CD14-positive monocyte (primary cell): ENCODE measurements at regions not wholly inside any gene's neighbourhood (a gene's known extent, or its start where the extent isn't known, plus 50 kb on each side); places are given as distances from the start of the nearest gene placed in this dataset.

Experiments
- DNase-seq, 3 donors: peaks; one replicate each; pipeline ENCODE4 v3.0.0-alpha.2; 2011 to 2022
- H2AFZ ChIP-seq: 2 replicates; pipeline ENCODE4 v1.6.0; 2012; ENCODE audit warnings: mild to moderate bottlenecking, low read depth, low read length, inconsistent platforms; ENCODE audit not compliant: insufficient read depth, poor library complexity, severe bottlenecking
- H3K27ac ChIP-seq, 2 donors: 1 replicate in 1 of 2; 2 replicates in 1 of 2; pipeline ENCODE4 v1.5.1; 2012 to 2013; ENCODE audit warnings: low read length in 2 of 2, control low read depth in 1 of 2, inconsistent platforms in 1 of 2, low read depth in 1 of 2, mild to moderate bottlenecking in 1 of 2
- H3K27me3 ChIP-seq, 2 donors: one replicate each; pipeline versions ENCODE4 v1.6.0 to v1.6.1; 2011 to 2013; ENCODE audit warnings: low read length in 2 of 2; ENCODE audit not compliant: control insufficient read depth in 2 of 2, insufficient read depth in 2 of 2
- H3K36me3 ChIP-seq, 2 donors: replicated peaks in 1 of 2; 1 replicate in 1 of 2; 2 replicates in 1 of 2; pipeline versions ENCODE4 v1.5.1 to v1.6.1; 2012 to 2013; ENCODE audit warnings: low read length in 2 of 2, control low read depth in 1 of 2, inconsistent platforms in 1 of 2, mild to moderate bottlenecking in 1 of 2; ENCODE audit not compliant: insufficient read depth in 2 of 2, control insufficient read depth in 1 of 2
- H3K4me1 ChIP-seq, 2 donors: 1 replicate in 1 of 2; 2 replicates in 1 of 2; pipeline versions ENCODE4 v1.5.1 to v1.6.1; 2012 to 2013; ENCODE audit warnings: low read length in 2 of 2, control low read depth in 1 of 2, inconsistent platforms in 1 of 2, mild to moderate bottlenecking in 1 of 2, moderate library complexity in 1 of 2; ENCODE audit not compliant: insufficient read depth in 2 of 2, control insufficient read depth in 1 of 2
- H3K4me2 ChIP-seq: replicated peaks from 2 replicates; pipeline ENCODE3; 2012; ENCODE audit warnings: low read length, moderate library complexity, mild to moderate bottlenecking; ENCODE audit not compliant: poor library complexity, severe bottlenecking; ENCODE audit errors: extremely low read depth
- H3K4me3 ChIP-seq, 3 experiments: fragments of 200-600 bp in 1 of 3; sonication (generic) in 1 of 3; replicated peaks in 1 of 3; 1 replicate in 2 of 3; 2 replicates in 1 of 3; pipeline ENCODE4 v1.5.1; 2011 to 2013; ENCODE audit warnings: low read length in 3 of 3, mild to moderate bottlenecking in 3 of 3, control low read depth in 2 of 3, low read depth in 2 of 3, inconsistent platforms in 1 of 3, moderate library complexity in 1 of 3
- H3K79me2 ChIP-seq: 2 replicates; pipeline ENCODE4 v1.6.0; 2012; ENCODE audit warnings: mild to moderate bottlenecking, control low read depth, inconsistent platforms, low read length, moderate library complexity; ENCODE audit not compliant: insufficient read depth
- H3K9ac ChIP-seq: 2 replicates; pipeline ENCODE4 v1.6.0; 2017; ENCODE audit warnings: low read length, mild to moderate bottlenecking; ENCODE audit not compliant: insufficient read depth, poor library complexity, severe bottlenecking
- H3K9me3 ChIP-seq, 2 donors: replicated peaks in 1 of 2; 1 replicate in 1 of 2; 2 replicates in 1 of 2; pipeline versions ENCODE4 v1.5.1 to v1.6.1; 2012 to 2013; ENCODE audit warnings: low read length in 2 of 2, control low read depth in 1 of 2; ENCODE audit not compliant: control insufficient read depth in 1 of 2, insufficient read depth in 1 of 2
- H4K20me1 ChIP-seq: 2 replicates; pipeline ENCODE4 v1.6.0; 2012; ENCODE audit warnings: mild to moderate bottlenecking, low read length, control low read depth, moderate library complexity; ENCODE audit not compliant: insufficient read depth
- H3K27ac Mint-ChIP-seq, 7 donors: one replicate each; pipeline ENCODE4 v1.8.0; 2020; ENCODE audit warnings: mild to moderate bottlenecking in 7 of 7, mixed read lengths in 7 of 7, moderate library complexity in 6 of 7, inconsistent platforms in 2 of 7
- H3K27me3 Mint-ChIP-seq, 3 donors: one replicate each; pipeline ENCODE4 v1.8.0; 2021 to 2022; ENCODE audit warnings: low read depth in 3 of 3, mild to moderate bottlenecking in 3 of 3, mixed read lengths in 3 of 3, moderate library complexity in 3 of 3, inconsistent platforms in 1 of 3
- H3K36me3 Mint-ChIP-seq, 2 donors: one replicate each; pipeline ENCODE4 v1.8.0; 2020; ENCODE audit warnings: mixed read lengths in 2 of 2, inconsistent platforms in 1 of 2, mild to moderate bottlenecking in 1 of 2
- H3K4me1 Mint-ChIP-seq: one replicate; pipeline ENCODE4 v1.8.0; 2020; ENCODE audit warnings: mild to moderate bottlenecking, mixed read lengths
- H3K4me3 Mint-ChIP-seq, 2 donors: one replicate each; pipeline ENCODE4 v1.8.0; 2020; ENCODE audit warnings: mild to moderate bottlenecking in 2 of 2, mixed read lengths in 2 of 2, moderate library complexity in 1 of 2
- H3K9me3 Mint-ChIP-seq, 7 donors: one replicate each; pipeline ENCODE4 v1.8.0; 2020 to 2022; ENCODE audit warnings: mixed read lengths in 7 of 7, mild to moderate bottlenecking in 6 of 7, moderate library complexity in 6 of 7, inconsistent platforms in 2 of 7
- CTCF ChIP-seq: fragments of 200-600 bp; IDR thresholded peaks from one replicate; pipeline ENCODE4 v1.8.0; 2022; ENCODE audit warnings: antibody characterized with exemption, mild to moderate bottlenecking
- WGBS: methylation state at CpG from one replicate; pipeline ENCODE4 v1.1.5; 2013; ENCODE audit warnings: missing lambda C conversion rate; ENCODE audit not compliant: insufficient coverage; 5-methylcytosine and 5-hydroxymethylcytosine counted together
- intact Hi-C, 2 donors: fragments of 100-400 bp; cut with micrococcal nuclease; formaldehyde crosslinking; loops; one replicate each; pipeline versions ENCODE4 v1.15.0 to v1.15.1; 2023

- no peak overlapping the region for H2AFZ ChIP-seq
- intact Hi-C loops, result loop anchor here in 1 of 2 donors (10.0 kb wide), 2 partner anchors 77 to 147 kb away; no protein-coding TSS in a partner anchor
- no peak overlapping the region for H3K27ac ChIP-seq
- no peak overlapping the region for H3K4me3 Mint-ChIP-seq
- H3K27me3 ChIP-seq, result no peaks in the 10 kb centered on the region
- no peaks in the 10 kb centered on the region for H3K79me2 ChIP-seq
- H3K4me2 ChIP-seq, result no peak overlapping the region
- peaks cover 5 to 18% (median 10%) of the 10 kb centered on the region in 7 donors for H3K9me3 Mint-ChIP-seq
- peaks cover 8% of the 10 kb centered on the region for H3K4me1 Mint-ChIP-seq
- no peak overlapping the region for H3K4me3 ChIP-seq
- H3K27me3 Mint-ChIP-seq, result peaks cover 0 to 2% (median under 1%) of the 10 kb centered on the region in 3 donors
- H3K9ac ChIP-seq, result no peak overlapping the region
- H4K20me1 ChIP-seq, result no peaks in the 10 kb centered on the region
- no peak overlapping the region for H3K27ac Mint-ChIP-seq
- H3K4me1 ChIP-seq, result no peaks in the 10 kb centered on the region
- no CpG with 5 or more reads among the region's 2 CpGs for WGBS
- TF ChIP-seq CTCF, result no peak
- peaks cover 0 to 14% of the 10 kb centered on the region in 2 donors for H3K36me3 ChIP-seq
- H3K36me3 Mint-ChIP-seq, result peaks cover 17 to 33% of the 10 kb centered on the region in 2 donors
- no peaks in the 10 kb centered on the region for H3K9me3 ChIP-seq
- DNase-seq, result no peak
Observed at GRCh38 chr20:60201198-60201835, 243.1 kb downstream of the CDH26 start.

GRCh38 chr20:60202046-60202445 lies 243.8 kb downstream of the CDH26 start:
- H3K79me2 ChIP-seq, result no peaks in the 10 kb centered on the region
- no peaks in the 10 kb centered on the region for H3K27me3 ChIP-seq
- H3K36me3 Mint-ChIP-seq, result peaks cover 17 to 33% of the 10 kb centered on the region in 2 donors
- no peaks in the 10 kb centered on the region for H3K4me1 ChIP-seq
- H3K27me3 Mint-ChIP-seq, result peaks cover 0 to 5% (median 2%) of the 10 kb centered on the region in 3 donors
- no peak overlapping the region for H3K4me3 ChIP-seq
- intact Hi-C loops, result loop anchor here in 1 of 2 donors (10.0 kb wide), 2 partner anchors 77 to 147 kb away; no protein-coding TSS in a partner anchor
- no peak overlapping the region for H3K4me3 Mint-ChIP-seq
- peaks cover 5 to 15% (median 9%) of the 10 kb centered on the region in 7 donors for H3K9me3 Mint-ChIP-seq
- H3K4me2 ChIP-seq, result no peak overlapping the region
- no peak overlapping the region for H3K9ac ChIP-seq
- H3K27ac ChIP-seq, result no peak overlapping the region
- DNase-seq, result no peak
- H3K27ac Mint-ChIP-seq, result peak overlapping the region in 1 of 7 donors; percentile 46
- WGBS, result 92% methylated on average over 4 of the region's 5 CpGs
- H3K36me3 ChIP-seq, result peaks cover 0 to 14% of the 10 kb centered on the region in 2 donors
- TF ChIP-seq CTCF, result no peak
- H3K4me1 Mint-ChIP-seq, result peaks cover 7% of the 10 kb centered on the region
- no peak overlapping the region for H2AFZ ChIP-seq
- no peaks in the 10 kb centered on the region for H4K20me1 ChIP-seq
- no peaks in the 10 kb centered on the region for H3K9me3 ChIP-seq
